Aorta (tissue), 5 donors: ENCODE measurements at regions not wholly inside any gene's neighbourhood (a gene's known extent, or its start where the extent isn't known, plus 50 kb on each side); places are given as distances from the start of the nearest gene placed in this dataset.

Experiments used
- ATAC-seq: fragments of 200-7000 bp; cut with Tn5 transposase; one replicate; pipeline ENCODE4 v1.9.1; 2022; ENCODE audit warnings: moderate library complexity; ENCODE audit not compliant: low FRiP score
- DNase-seq, 2 donors: peaks; one replicate each; pipeline ENCODE4 v3.0.0-alpha.2; 2020
- H3K27ac ChIP-seq, 2 donors: one replicate each; pipeline ENCODE4 v1.5.1; 2013; ENCODE audit warnings: low read length in 2 of 2, mild to moderate bottlenecking in 2 of 2, moderate library complexity in 2 of 2, control low read depth in 1 of 2, inconsistent platforms in 1 of 2, low read depth in 1 of 2
- H3K27me3 ChIP-seq, 2 donors: one replicate each; pipeline ENCODE4 v1.6.1; 2013; ENCODE audit warnings: control low read depth in 1 of 2, low read length in 1 of 2, mild to moderate bottlenecking in 1 of 2, moderate library complexity in 1 of 2; ENCODE audit not compliant: insufficient read depth in 2 of 2, control insufficient read depth in 1 of 2
- H3K36me3 ChIP-seq, 2 donors: one replicate each; pipeline ENCODE4 v1.6.1; 2013; ENCODE audit warnings: control low read depth in 1 of 2, low read length in 1 of 2, mild to moderate bottlenecking in 1 of 2; ENCODE audit not compliant: insufficient read depth in 2 of 2, control insufficient read depth in 1 of 2
- H3K4me1 ChIP-seq, 2 donors: one replicate each; pipeline ENCODE4 v1.6.1; 2013; ENCODE audit warnings: low read length in 2 of 2, control low read depth in 1 of 2, mild to moderate bottlenecking in 1 of 2, moderate library complexity in 1 of 2; ENCODE audit not compliant: insufficient read depth in 2 of 2, control insufficient read depth in 1 of 2
- H3K4me3 ChIP-seq, 2 donors: one replicate each; pipeline ENCODE4 v1.5.1; 2013; ENCODE audit warnings: low read length in 2 of 2, control low read depth in 1 of 2, mild to moderate bottlenecking in 1 of 2
- H3K9me3 ChIP-seq: one replicate; pipeline ENCODE4 v1.6.1; 2013; ENCODE audit warnings: mild to moderate bottlenecking, low read length; ENCODE audit not compliant: control insufficient read depth
- WGBS, 2 donors: extraction: QIAGEN DNeasy Blood & Tissue Kit; methylation state at CpG; one replicate each; pipeline ENCODE4 v1.1.7; 2013; 5-methylcytosine and 5-hydroxymethylcytosine counted together
- intact Hi-C, 2 donors: fragments of 100-400 bp; cut with DNase I; formaldehyde crosslinking; loops; one replicate each; pipeline versions ENCODE4 v1.14.2 to v1.15.0; 2022
- donor health status: healthy with polysubstance abuse.
- donor health status: Bipolar disorder and iron deficiency.
- donor health status: DM: no; HTN: no; CAD: no.
- donor health status: DM: no; HTN: no; CAD: no.
- donor health status: DM: yes; HTN: yes; CAD: no.

- DNase-seq: no peak
- H3K27ac ChIP-seq: no peak overlapping the region
- no peaks in the 10 kb centered on the region for H3K27me3 ChIP-seq
- ATAC-seq: no peak
- no peaks in the 10 kb centered on the region for H3K4me1 ChIP-seq
- intact Hi-C loops: no loop called here
- H3K9me3 ChIP-seq: no peaks in the 10 kb centered on the region
- no peak overlapping the region for H3K4me3 ChIP-seq
- no peaks in the 10 kb centered on the region for H3K36me3 ChIP-seq
- WGBS, 2 donors: 47 to 55% methylated on average over 5 of the region's 5 CpGs
Measured at GRCh38 chr5:138661991-138662434, 86.8 kb upstream of the HSPA9 start.

GRCh38 chr5:138661291-138661960 lies 86.2 kb upstream of the HSPA9 start:
- DNase-seq (no peak), ATAC-seq (no peak)
- intact Hi-C loops: no loop called here
- Histone ChIP-seq H3K27me3 (no peaks in the 10 kb centered on the region), H3K4me1 (no peaks in the 10 kb centered on the region), H3K36me3 (no peaks in the 10 kb centered on the region), H3K27ac (no peak overlapping the region), H3K4me3 (no peak overlapping the region), H3K9me3 (no peaks in the 10 kb centered on the region)
- 93% methylated on average over 19 of the region's 19 CpGs for WGBS, 2 donors

DNA sequence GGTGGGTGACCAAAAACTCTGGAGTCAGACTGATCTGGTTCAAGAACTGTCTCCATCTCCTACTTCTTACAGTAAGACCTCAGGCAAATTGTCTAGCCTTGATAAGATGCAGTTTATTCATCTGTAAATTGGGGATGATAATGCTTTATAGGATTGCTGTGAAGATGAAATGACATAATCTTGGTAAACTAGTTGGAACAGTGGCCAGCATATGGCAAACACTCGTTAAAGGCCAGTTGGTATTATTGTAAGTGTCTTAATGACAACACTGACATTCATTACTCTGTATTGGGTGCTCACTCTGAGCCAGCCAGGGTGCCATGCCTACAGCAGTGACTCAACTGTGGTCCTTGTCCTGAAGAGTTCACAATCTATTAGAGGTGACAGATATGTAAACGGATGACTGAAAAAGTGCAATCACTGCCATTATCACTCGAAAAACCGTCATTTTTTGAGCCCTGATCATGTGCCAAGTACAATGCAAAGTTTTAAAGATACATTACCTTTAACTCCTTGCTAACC lies 84.9 kb upstream of the HSPA9 start:
- Histone ChIP-seq H3K27me3 (no peaks in the 10 kb centered on the region), H3K4me3 (no peak overlapping the region), H3K27ac (no peak overlapping the region), H3K9me3 (no peaks in the 10 kb centered on the region), H3K4me1 (no peaks in the 10 kb centered on the region), H3K36me3 (no peaks in the 10 kb centered on the region)
- DNase-seq: no peak
- 47 to 49% methylated on average over 4 of the region's 4 CpGs for WGBS, 2 donors
- ATAC-seq: no peak
- intact Hi-C loops: no loop called here

GRCh38 chr5:138659561-138659960 lies 84.4 kb upstream of the HSPA9 start:
- DNase-seq: no peak
- WGBS, 2 donors: 73 to 77% methylated on average over 3 of the region's 3 CpGs

GRCh38 chr5:138659121-138659520 lies 83.9 kb upstream of the HSPA9 start:
- H3K4me3 ChIP-seq: no peak overlapping the region
- no peaks in the 10 kb centered on the region for H3K9me3 ChIP-seq
- intact Hi-C loops: no loop called here
- H3K4me1 ChIP-seq: no peaks in the 10 kb centered on the region
- no peak overlapping the region for H3K27ac ChIP-seq
- H3K27me3 ChIP-seq: no peaks in the 10 kb centered on the region
- H3K36me3 ChIP-seq: no peaks in the 10 kb centered on the region
- DNase-seq (no peak), ATAC-seq (no peak)
- WGBS, 2 donors: 85 to 90% methylated on average over 3 of the region's 3 CpGs

More at GRCh38 chr5:138659561-138659960, 84.4 kb upstream of the HSPA9 start:
- intact Hi-C loops: no loop called here
- Histone ChIP-seq H3K36me3 (no peaks in the 10 kb centered on the region), H3K27ac (no peak overlapping the region), H3K27me3 (no peaks in the 10 kb centered on the region), H3K4me3 (no peak overlapping the region), H3K9me3 (no peaks in the 10 kb centered on the region), H3K4me1 (no peaks in the 10 kb centered on the region)
- ATAC-seq: no peak

DNA sequence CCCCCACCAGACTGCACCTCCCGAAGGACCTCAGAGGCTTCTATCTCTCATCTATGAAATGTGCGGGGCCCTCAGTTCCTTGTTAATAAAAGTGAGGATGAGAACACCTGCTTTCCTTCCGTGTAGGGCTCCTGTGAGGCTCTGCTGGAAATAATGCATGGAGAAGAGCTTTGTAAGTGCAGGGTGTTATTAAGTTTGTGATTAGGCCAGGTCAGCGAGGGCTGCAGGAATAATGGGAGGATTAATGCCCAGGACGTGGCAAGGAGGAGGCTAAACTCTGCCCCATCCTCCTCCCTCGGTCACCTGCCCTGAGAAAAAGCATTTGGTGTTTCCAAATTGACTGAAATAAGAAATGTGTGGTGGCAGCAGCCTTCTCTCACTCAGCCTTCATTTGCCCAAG lies 83.5 kb upstream of the HSPA9 start:
- no peak overlapping the region for H3K27ac ChIP-seq
- DNase-seq (no peak), ATAC-seq (no peak)
- H3K4me3 ChIP-seq: no peak overlapping the region
- H3K9me3 ChIP-seq: no peaks in the 10 kb centered on the region
- H3K4me1 ChIP-seq: no peaks in the 10 kb centered on the region
- 89 to 90% methylated on average over 6 of the region's 6 CpGs for WGBS, 2 donors
- no peaks in the 10 kb centered on the region for H3K36me3 ChIP-seq
- intact Hi-C loops: no loop called here
- no peaks in the 10 kb centered on the region for H3K27me3 ChIP-seq

DNA sequence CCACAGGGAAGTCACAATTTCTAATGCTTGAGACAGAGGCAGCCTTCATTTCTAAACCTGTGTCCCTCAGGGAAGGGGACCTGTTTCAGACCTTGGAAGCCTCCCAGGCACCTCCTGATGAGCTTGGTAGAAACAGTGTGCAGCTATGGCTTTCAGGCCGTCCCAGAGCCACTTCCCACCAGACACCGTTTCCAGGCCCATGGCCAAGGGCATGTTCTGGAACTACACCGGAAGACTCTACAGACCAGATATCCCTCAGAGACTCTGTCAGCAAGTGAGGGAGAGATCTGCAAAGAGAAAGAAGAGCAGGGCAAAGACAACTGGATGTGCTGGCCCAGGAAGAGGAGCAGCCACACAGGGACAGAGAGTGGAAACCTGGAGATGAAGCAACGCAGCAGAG lies 82.2 kb upstream of the HSPA9 start:
- Histone ChIP-seq H3K4me1 (no peaks in the 10 kb centered on the region), H3K36me3 (no peaks in the 10 kb centered on the region), H3K4me3 (no peak overlapping the region), H3K9me3 (no peaks in the 10 kb centered on the region), H3K27ac (no peak overlapping the region), H3K27me3 (no peaks in the 10 kb centered on the region)
- ATAC-seq (no peak), DNase-seq (no peak)
- intact Hi-C loops: no loop called here
- WGBS, 2 donors: 89 to 95% methylated on average over 4 of the region's 4 CpGs

DNA sequence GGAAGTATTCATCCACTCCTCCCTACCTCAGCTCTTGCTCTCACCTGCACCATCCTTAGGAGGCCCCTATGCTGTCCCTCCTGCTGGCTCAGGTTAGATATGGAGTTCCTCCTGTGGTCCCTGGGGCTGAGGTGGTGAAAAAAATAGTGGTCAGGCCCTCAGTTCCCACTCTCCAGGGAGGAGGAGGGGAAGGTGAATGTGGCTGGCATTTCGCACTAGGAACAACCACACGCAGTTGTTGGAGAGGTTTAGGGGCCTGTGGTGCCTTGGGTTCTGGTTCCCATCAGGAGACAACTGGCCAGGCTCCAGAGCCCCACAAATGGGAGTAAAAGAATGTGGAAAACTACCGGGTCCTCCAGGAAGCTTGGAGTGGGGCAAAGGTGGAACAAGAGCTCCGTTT lies 81.7 kb upstream of the HSPA9 start:
- DNase-seq (no peak), ATAC-seq (no peak)
- no peak overlapping the region for H3K27ac ChIP-seq
- no peaks in the 10 kb centered on the region for H3K4me1 ChIP-seq
- 80 to 87% methylated on average over 4 of the region's 4 CpGs for WGBS, 2 donors
- no peaks in the 10 kb centered on the region for H3K36me3 ChIP-seq
- H3K9me3 ChIP-seq: no peaks in the 10 kb centered on the region
- intact Hi-C loops: no loop called here
- H3K4me3 ChIP-seq: no peak overlapping the region
- H3K27me3 ChIP-seq: no peaks in the 10 kb centered on the region

DNA sequence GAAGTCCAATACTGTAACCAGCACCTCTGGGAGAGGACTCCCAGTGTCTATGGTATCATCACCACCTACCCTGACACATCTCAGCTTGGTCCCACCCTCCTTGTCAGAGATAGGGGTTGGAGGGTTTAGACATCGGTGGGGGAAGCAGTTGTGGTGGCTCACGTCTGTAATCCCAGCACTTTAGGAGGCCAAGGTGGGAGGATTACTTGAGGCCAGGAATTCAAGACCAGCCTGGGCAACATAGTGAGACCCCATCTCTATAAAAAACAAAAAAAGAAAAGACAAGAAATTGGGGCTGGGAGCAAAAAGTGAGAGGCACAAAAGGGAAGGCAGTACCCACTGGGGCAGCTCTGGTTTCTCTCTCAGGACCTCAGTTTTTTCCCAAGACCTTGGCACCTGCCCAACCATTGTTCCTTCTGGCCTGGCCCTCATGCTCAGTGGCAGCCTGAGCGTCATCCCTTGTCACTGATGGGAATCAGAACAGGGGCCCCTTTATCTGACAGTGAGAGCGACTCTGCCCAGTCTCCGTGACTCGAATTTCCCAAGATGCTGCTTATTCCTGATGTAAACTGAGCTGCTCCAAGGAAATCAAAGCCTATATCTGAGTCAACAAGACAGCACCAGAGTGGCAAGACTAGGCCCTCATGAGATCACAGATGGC lies 80.5 kb upstream of the HSPA9 start:
- Histone ChIP-seq H3K4me3 (no peak overlapping the region), H3K9me3 (no peaks in the 10 kb centered on the region), H3K27me3 (no peaks in the 10 kb centered on the region), H3K36me3 (no peaks in the 10 kb centered on the region), H3K4me1 (no peaks in the 10 kb centered on the region), H3K27ac (no peak overlapping the region)
- WGBS, 2 donors: 92 to 96% methylated on average over 6 of the region's 6 CpGs
- intact Hi-C loops: no loop called here
- no peak for ATAC-seq
- DNase-seq: no peak
